Activated CD8-positive, alpha-beta memory T cell treated with anti-CD3 and anti-CD28 coated beads for 48 hours (primary cell): ENCODE measurements at regions not wholly inside any gene's neighbourhood (a gene's known extent, or its start where the extent isn't known, plus 50 kb on each side); places are given as distances from the start of the nearest gene placed in this dataset.
"Not testable (repeated sequence)": the region's sequence is repeated elsewhere in the genome, so short reads cannot be mapped to it uniquely, and the experiment has no call there.

Source experiments
- DNase-seq, 3 experiments: peaks; one replicate each; pipeline ENCODE4 v3.0.0-alpha.2; 2020; ENCODE audit warnings: low read depth in 2 of 3, low spot score in 2 of 3

DNA sequence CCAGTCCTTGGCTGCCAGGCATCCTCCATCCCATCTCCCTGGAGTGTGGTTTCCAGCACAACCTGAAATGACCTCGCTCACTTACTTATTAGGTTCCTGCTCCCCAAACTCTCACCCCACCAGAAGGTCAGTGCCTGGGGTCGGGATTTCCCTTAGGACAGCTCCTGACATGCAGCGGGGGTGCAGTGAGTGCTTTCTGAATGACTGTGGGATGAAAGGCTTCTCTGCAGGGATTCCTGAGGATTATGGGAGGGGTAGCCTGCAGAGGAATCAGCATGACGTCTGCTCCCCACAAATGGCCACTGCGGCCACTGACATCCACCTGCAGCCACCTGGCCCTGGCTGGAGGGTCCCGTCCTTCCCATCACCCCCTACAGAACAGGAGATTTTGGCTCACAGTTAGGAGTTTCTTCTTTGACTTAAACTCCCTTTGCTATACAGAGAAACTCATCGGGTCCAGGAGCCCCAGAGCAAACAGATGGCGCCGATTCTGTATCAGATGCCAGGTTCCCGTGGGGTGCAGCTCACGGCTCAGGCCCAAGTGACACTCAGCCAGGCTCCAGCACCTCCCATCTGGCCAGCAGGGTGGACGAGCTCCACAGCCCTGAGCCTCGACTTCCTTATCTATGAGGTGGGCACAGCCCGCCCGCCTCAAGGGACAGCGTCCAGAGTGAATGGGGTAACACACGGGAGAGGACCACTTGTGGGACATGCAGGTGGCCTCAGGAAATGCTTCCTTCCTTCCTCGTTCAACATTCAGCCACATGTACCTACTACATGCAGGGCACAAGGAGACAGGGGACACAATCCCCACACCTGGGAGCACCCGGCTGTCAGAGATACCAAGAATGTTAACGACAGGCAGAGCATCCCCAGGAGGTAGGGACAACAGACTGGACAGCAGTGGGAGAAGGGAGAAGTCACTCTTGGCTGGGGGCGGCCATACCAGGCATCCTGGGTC, 69.8 kb downstream of the RMI2 start:
- no peak for DNase-seq

DNA sequence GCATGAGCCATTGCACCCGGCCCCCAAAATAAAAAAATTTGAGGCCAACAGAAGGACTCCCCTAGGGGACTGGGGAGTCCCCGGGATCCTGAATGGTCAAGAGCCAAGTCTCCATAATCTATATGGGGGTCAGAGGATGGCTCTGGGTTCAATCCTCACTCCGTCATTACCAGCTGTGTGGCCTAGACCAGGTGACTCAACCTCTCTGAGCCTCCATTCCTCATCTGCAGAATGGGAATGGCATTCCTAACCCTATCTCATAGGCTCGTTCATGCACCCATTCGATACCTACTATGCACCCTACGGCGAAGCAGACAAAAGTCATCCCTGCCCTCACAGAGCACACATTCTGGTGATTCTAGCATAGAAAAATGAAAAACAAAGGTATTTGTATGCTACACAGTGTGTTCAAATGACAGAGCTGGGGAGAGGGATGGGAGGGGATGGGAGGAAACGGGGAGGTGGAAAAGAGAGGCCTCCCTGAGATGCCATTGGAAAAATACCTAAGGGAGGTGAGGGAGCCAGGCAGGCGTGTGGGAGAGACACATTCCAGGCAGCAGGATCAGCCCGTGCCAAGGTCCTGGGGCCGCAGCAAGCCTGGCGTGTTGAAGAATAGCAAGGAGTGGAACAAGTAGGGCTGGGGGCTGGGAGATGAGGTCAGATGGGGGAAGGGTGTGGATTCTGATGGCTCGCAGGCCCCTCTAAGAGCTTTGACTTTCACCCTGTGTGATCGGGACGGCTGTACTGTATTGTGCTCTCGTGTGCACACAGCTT, 71.2 kb downstream of the RMI2 start:
- DNase-seq: no peak

DNA sequence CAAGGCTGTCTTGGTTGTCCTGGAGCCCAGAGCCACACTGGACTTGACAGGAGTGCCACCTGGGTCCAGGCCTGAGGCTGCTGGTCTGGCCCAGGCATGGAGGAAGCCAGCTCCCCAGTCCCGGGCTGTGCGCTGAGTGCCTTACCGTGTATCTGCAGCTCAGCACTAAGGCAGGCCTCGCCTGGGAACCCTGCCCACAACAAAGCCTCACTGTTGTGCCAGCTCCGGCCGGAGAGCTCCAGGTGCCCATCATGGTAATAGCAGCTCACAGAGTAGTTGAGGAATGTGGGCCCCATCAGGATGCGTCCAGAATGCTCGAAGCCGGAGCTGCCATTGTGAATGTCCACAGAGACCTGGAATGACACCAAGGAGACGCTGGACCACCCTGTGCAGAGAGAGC, 72.2 kb downstream of the RMI2 start:
- DNase-seq: no peak

DNA sequence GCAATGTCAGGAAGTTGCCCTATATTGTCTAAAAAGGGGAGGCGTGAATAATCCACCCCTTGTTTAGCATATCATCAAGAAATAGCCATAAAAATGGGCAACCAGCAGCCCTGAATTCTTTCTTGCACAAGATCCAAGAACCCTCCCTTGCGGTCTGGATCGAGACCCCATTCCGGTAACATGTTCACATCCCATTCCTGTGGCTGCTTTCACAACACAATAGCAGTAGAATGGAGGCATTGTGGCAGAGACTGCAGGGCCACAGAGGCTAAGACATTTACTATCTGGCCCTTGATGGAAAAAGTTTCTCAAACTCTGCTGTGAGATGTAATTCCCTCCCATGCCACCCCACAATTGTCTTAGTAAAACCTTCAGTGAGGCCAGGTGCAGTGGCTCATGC, 73.2 kb downstream of the RMI2 start:
- DNase-seq: no peak

DNA sequence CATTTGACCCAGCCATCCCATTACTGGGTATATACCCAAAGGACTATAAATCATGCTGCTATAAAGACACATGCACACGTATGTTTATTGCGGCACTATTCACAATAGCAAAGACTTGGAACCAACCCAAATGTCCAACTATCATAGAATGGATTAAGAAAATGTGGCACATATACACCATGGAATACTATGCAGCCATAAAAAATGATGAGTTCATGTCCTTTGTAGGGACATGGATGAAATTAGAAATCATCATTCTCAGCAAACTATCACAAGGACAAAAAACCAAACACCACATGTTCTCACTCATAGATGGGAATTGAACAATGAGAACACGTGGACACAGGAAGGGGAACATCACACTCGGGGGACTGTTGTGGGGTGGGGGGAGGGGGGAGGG, 74.8 kb downstream of the RMI2 start:
- not testable (repeated sequence) for DNase-seq

DNA sequence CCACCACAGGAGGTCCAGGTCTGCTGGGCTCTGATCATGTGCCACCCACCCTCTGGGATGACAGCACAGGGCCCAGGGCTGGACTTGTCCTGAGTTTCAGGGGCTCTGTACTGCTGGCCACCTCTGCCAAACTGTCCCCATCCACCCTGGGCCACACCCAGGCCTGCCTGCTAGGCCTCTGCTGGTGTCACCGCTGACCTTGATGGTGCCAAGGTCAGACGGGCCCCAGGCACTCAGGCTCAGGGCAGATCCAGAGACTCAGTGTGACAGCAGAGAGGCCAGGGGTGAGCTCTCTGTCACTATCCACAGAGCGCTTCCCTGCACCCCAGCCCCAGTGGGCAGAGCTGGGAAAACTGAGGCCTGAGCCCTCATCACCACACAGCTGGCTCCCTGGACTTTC, 75.6 kb downstream of the RMI2 start:
- DNase-seq: no peak

DNA sequence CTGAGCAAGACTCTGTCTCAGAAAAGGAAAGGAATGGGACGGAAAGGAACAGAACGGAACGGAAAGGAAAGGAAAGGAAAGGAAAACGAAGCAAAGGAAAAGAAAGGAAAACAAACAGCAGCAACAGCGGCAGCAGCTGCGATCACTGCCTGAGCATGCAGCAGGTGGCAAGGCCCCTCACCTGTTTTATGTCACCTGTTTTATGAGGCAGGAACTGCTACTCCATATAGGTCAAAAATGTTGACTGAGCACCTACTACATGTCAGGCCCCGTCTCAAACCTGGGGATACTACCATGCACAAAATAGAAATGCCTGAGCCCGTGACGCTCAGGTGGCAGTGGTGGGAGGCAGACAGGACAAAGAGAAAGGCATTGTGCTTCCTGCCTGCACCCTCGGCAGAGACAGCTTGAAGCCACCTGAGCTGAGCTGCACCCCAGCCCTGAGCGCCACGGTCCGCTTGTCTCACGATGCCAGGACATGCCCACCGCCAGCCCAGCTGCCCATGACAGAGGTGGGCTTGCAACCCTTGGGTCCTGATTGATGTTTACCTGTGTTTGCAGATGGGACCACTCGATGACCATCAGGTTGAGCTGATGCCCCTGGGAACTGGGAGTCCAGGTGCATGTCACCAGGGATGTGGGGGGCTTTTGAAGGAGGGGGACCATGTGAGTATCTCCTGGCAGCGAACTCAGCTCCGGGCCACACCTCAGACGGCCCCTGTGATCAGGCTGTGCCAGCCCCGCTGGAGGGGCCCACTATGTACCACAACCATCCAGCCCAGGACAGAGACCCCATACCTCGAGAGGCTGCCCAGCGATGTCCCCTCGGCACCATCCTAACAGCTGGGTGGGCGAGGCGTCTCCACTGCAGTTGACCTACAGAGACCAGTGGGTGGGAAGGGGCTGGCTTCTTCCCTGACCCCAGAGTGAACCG, 77.4 kb downstream of the RMI2 start:
- DNase-seq: no peak

DNA sequence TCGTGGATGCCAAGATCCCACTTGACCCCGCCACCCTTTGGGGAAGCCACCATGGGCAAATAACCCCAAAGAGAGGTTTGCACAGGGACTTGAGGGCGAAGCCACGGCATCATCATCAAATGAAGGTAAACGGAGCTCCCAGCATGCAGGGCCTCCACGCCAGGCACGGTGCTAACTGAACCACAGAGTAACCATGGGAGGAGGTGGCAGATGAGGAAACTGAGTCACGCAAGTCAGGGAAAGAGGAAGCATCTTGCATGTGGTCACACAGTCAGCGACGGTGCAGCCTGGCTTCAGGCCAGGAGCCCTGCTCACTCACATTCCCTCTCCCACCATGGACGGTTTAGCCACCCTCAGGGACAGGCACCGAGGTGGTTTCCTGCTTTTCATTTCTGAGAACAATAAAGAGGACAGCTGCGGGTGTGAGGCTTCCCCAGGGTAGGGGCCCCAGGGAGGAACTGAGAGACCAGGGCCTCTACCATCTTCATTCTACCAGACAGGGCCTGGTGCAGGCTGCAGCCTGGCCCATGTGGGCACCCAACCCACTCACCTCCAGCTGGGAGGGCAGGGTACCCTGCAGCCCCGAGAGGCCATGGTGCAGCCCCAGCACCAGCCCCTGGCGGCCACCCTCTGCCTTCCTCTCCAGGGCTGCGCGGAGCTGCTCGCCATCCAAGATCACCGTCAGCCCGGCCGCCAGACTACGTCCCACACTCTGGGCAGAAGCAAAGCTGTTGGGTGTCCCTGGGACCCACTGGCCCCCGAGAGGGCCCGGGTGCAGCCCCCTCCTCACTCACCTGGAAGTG, 78.3 kb downstream of the RMI2 start:
- no peak for DNase-seq

DNA sequence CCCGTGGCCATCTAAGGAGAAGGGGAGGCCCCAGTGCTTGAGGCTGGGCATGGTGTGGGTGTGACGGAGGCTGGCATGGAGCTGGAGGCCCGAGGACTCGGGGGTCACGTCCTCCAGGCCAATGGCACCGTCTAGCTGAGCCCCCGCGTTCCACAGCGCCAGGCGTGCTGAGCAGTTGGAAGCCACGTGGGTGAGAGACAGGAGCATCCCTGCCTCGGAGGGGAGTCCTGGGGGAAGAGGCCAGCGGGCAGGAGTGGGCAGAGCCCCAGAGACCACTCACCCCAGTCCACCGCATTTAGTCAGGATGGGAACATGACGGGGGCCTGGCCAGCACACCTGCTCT, 78.8 kb downstream of the RMI2 start:
- no peak for DNase-seq

DNA sequence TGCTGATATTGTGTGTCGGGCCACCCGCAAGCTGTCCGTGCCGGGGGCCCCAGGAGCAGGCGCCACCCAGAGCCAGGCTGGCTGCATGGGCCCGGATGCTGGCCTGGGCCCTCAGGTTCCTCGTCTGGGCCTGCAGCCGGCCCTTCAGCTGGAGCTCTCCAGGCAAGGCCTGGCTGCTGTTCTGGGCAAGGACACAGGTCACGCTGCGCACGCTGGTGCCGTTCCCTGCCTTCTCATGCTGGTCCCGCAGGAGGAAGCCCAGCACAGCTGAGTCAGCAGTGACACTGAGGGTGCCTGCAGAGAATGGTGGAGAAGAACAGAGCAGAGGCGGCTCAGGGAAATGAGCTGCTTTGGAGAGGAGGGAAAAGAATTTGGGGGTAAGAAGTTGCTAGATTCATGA, 79.9 kb downstream of the RMI2 start:
- DNase-seq: no peak

DNA sequence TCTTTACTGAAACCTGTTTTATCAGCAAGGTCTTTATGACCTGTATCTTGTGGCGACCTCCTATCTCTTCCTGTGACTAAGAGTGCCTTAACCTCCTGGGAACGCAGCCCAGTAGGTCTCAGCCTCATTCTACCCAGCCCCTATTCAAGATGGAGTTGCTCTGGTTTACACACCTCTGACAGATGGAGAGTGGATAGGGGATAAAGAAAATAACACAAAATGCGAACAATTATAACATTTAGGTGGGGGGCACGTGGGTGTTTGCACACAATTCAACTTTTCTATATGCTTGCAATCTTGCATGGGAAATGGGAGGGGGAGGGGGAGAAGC, 83.3 kb downstream of the RMI2 start:
- no peak for DNase-seq

DNA sequence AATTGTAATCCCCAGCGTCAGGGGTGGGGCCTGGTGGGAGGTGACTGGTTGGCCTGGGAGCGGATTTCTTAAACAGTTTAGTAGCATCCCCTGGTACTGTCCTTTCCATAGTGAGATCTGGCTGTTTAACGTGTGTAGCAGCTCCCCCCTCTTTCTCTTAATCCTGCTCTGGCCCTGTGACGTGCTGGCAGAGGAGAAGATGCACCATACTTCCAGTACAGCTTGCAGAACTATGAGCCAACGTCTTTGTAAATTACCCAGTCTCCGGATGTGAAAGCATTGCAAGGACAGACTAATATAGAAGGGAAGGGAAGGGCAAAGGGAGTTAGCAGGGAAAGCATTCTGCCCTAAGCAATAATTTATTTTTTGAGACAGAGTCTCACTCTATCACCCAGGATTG, 83.9 kb downstream of the RMI2 start:
- no peak for DNase-seq

DNA sequence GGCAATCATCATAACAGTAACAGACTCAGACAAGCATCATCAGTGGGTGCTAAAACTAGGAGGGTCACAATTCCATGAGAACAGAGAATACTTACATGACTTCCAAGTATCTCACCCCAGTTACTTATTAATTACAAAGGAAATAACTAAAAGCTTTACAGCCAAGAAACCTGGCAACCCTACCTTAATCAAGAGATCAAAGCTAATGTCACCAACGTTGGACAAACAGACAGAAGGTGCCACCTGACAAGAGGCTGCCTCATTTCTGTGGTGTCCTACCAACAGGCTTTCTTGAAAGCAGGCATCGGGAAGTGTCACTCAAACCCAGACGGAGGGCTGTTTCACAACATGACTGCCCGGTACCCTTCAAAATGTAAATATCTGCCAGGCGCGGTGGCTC, 84.6 kb downstream of the RMI2 start:
- DNase-seq: no peak

DNA sequence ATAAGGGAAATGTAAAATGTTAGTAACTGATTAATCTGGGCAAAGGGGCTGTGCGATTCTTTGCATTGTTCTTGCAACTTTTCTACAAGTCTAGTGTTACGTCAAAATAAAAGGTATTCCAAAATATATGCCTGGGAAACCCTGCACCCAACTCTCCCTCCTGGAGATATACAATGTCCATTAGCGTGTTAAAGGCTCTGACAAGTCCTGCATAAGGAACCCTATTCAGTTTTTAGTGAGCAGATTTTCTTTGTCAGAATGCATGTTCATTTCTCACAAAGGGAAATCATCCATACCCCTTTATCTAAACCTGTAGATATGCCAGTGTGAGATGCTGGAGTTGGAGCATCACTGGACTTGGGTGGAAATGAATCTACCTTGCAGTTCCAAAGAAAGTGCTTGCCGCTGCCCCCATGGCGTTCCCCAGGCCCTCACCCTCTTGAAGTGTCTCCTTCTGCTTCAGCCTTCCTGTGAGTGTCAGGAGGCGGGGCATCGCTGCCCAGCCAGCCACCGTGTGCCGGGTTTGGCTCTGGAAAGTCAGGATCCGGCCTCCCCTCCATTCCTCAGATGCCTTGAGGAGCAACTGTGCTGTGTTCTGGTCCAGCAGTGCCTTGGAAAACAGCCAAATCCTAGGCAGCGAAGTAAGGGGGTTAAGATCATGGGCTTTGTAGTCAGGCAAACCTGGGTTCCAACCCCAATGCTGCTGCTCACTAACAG, 85.5 kb downstream of the RMI2 start:
- DNase-seq: no peak

DNA sequence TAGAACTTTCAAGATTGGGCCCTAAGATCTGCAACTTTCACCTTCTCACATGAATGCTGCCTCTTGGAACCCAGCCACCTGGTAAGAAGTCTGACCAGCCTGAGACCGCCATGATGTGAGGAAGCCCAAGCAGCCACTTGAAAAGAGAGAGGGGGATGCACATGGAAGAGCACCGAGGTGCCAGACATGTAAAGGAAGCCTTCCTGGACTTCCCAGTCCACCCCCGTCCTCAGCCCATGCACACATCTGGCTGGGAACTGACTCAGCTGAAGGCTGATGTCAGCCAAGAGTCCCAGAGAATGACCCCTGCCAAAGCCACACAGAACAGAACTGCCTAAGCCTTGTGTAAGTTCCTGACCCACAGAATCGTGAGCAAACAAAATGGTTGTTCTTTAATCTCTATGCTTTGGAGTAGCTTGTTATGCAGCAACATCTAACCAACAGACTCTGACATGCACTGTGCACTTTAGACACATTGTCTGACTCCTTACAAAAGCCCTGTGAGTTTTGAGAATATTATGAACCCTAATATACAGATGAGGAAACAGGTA, 86.7 kb downstream of the RMI2 start:
- no peak for DNase-seq

DNA sequence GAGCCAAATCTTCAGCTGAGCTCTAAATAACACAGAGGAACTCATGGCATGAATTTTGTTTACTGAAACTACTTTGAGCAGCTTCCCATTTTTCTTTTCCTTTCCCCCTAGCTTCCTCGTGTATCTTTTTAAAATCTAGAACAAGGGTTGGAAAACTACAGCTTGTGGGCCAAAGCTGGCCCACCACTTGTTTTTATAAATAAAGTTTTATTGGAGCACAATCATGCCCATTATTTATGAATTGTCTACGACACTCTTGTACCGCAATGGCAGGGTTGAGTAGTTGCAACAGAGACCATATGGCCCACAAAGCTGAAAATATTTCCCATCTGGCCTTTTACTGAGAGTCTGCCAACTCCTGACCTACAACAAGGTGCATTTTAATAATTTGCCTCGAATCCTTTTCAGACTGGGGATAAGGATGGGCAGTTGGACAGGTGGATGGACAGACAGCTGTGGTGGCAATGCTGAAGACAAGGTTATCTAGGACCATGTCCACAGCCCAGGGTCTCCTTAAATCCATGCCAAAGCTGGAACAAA, 87.7 kb downstream of the RMI2 start:
- no peak for DNase-seq

DNA sequence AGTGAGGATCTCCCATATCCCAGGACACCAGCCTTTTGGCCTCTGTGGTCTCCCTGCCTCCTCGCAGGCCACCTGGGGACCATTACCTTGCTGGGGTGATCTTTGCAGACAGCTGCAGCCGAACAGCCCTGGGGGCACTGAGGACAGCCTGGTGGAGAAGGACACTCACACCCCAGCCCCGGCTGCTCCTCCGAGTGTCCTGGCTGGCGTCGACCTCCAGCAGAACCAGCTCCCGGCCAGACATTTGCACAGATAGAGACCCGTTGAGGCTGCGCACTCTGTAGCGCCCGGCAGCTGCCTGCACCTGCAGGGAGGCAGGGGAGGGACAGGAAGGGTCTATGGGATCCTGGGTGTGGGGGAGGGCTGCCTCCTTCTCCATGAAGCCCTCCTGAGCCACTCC, 90.3 kb downstream of the RMI2 start:
- DNase-seq: no peak

DNA sequence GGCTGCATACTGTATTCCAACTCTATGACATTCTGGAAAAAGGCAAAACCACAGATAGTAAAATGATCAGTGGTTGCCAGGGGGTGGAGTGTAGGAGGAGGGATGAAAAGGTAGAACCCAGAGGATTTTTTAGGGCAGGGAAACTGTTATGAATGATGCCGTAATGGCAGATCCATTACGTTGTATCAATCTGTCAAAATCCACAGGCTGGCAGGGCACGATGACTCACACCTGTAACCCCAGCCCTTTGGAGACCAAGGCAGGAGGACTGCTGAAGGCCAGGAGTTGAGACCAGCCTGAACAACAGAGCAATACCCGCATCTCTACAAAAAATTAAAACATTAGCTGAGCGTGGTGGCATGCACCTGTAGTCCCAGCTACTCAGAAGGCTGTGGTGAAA, 91.8 kb downstream of the RMI2 start:
- no peak for DNase-seq

DNA sequence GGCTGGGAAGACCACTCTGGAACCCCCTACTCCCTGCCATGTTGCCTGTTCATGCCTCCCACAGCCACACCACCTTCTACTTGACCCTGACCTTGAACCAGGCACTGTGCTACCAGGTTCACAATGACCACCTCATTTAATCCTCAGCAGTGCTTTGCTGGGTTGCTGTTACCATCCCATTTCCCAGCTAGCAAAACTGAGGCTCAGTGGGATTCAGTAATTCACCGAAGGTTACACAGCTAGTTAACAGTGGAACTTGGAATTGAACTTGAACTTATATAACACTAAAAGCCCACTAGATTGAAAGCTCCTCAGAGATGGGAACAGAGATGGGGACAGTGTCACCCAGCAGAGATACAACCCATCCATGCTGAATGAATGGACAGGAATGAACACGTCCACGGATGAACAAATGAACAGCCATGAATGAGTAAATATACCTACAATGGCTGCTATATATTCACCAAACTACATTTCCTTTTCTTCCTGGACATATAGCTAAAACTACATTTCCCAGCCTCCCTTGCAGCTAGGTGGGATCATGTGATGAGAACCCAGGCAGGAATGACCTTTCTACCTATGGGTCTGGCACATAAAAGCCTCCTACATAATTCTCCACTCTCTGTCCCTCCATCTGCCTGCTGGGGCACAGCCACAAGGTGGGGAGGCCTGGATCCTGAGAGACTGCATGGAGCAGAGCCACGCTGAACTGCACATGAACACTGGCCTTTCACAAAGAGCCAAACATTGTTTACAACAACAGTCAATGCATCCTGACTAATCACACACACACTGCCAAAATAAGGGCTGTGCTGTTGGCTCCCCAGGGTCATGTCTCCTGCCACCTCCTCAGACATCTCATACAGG, 94.8 kb downstream of the RMI2 start:
- no peak for DNase-seq
